ENCODE measurements at regions not wholly inside any gene's neighbourhood (a gene's known extent, or its start where the extent isn't known, plus 50 kb on each side); places are given as distances from the start of the nearest gene placed in this dataset.
"Not testable (repeated sequence)": the region's sequence is repeated elsewhere in the genome, so short reads cannot be mapped to it uniquely, and the experiment has no call there.

- no peak for TF ChIP-seq FOXK2 (IDR thresholded peaks at IDR 0.05)
These were observed 99.4 kb downstream of the TNFRSF13B start (continued) for GRCh38 chr17:16872351-16873173.

DNA sequence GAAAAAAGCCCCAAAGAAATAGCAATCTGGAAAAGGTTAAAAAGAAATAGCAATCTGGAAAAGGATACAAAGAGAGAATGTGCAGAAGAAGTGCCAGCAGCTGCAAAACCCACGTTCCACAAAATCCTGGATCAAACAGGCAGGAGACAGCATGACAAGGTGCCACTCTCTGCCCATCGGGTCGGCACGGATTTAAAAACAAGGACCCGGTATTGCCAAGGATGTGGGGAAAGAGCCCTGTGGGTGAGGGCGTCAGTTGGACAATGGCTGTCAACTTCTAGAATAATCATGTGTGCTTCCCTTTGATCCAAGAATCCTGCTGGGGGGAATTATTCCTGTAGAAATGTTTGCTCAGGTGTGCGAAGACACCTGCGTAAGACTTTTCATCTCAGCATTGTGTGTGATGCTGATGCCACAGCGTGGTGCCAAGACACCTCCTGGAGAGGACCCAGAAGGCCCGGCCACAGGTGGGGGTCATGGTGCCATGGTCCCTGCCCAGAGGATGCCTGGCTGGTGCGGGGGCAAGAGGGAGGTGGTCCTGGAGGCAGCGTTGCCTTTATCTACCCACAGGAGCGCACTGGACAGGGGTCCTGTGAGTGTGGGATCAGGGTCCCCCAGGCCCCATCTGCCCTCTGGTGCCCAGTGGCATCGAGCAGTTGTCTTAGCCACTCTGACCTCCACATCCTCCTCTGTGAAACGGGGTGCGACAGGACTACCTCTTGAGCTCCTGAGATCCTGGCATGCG, 100.3 kb downstream of the TNFRSF13B start:
- H3K36me3 ChIP-seq (ENCODE audit: control insufficient read depth in 2 of 2, insufficient read depth in 2 of 2, low read length in 1 of 2); CTCF ChIA-PET; H2AFZ ChIP-seq (ENCODE audit: control insufficient read depth, low read depth, low read length); H3K9me3 ChIP-seq (replicated peaks; ENCODE audit: control insufficient read depth, insufficient read depth, low read length); H3K4me3 ChIP-seq; H3K27ac ChIP-seq (ENCODE audit: control insufficient read depth, insufficient read depth); in situ Hi-C loops (cut with MboI); FAIRE-seq; POLR2A ChIA-PET; RAD21 ChIA-PET (ENCODE audit: unreplicated experiment); intact Hi-C loops (cut with micrococcal nuclease; ENCODE audit: unreplicated experiment); H4K20me1 ChIP-seq (ENCODE audit: control insufficient read depth, insufficient read depth); H3K4me1 ChIP-seq (ENCODE audit: control insufficient read depth, insufficient read depth, low read length); BruUV-seq (replicated peaks); H3K27me3 ChIP-seq (replicated peaks in 1 of 2; ENCODE audit: control insufficient read depth in 2 of 2, insufficient read depth in 2 of 2, low read length in 1 of 2); H3K4me2 ChIP-seq (ENCODE audit: control insufficient read depth, insufficient read depth); H3K79me2 ChIP-seq (ENCODE audit: control insufficient read depth, insufficient read depth, low read length); H3K9ac ChIP-seq (ENCODE audit: control insufficient read depth, insufficient read depth, low read length); SMC1A ChIA-PET (ENCODE audit: uncharacterized antibody, unreplicated experiment); DNase-seq (ENCODE audit: low read depth, low spot score); ATAC-seq: not testable (repeated sequence)
- WGBS (ENCODE audit: insufficient coverage, insufficient replicate concordance, low lambda C conversion rate, missing lambda C conversion rate): 39% methylated on average over 17 of the region's 17 CpGs

Data from GM12878 (cell line).